HS-5 (cell line): ENCODE measurements at regions not wholly inside any gene's neighbourhood (a gene's known extent, or its start where the extent isn't known, plus 50 kb on each side); places are given as distances from the start of the nearest gene placed in this dataset.
"Not testable (repeated sequence)": the region's sequence is repeated elsewhere in the genome, so short reads cannot be mapped to it uniquely, and the experiment has no call there.

Experiments
- DNase-seq: peaks from one replicate; pipeline ENCODE4 v3.0.0-alpha.2; 2012; ENCODE audit warnings: low read depth

GRCh38 chr9:85332487-85332886, 409.3 kb downstream of the AGTPBP1 start:
- DNase-seq = no peak

GRCh38 chr9:85331626-85332025, 410.1 kb downstream of the AGTPBP1 start:
- no peak for DNase-seq

- DNase-seq = no peak
Observed at GRCh38 chr9:85322592-85322991, 419.2 kb downstream of the AGTPBP1 start.

GRCh38 chr9:85321561-85321960, 420.2 kb downstream of the AGTPBP1 start:
- no peak for DNase-seq

- DNase-seq = no peak
Observed at GRCh38 chr9:85319936-85320656, 421.7 kb downstream of the AGTPBP1 start.

GRCh38 chr9:85315535-85315934, 426.2 kb downstream of the AGTPBP1 start:
- not testable (repeated sequence) for DNase-seq

- DNase-seq = no peak
Observed at GRCh38 chr9:85310573-85310972, 431.2 kb downstream of the AGTPBP1 start.

GRCh38 chr9:85303757-85304134, 438.0 kb downstream of the AGTPBP1 start:
- no peak for DNase-seq

- DNase-seq = no peak
Observed at GRCh38 chr9:85302938-85303756, 438.6 kb downstream of the AGTPBP1 start.

GRCh38 chr9:85298499-85298898, 443.3 kb downstream of the AGTPBP1 start:
- DNase-seq = no peak

- DNase-seq = not testable (repeated sequence)
Observed at GRCh38 chr9:85295244-85295643, 446.5 kb downstream of the AGTPBP1 start.

- no peak for DNase-seq
Observed at GRCh38 chr9:85292261-85292660, 449.5 kb downstream of the AGTPBP1 start.

- DNase-seq = no peak
Observed at GRCh38 chr9:85291266-85291665, 450.5 kb downstream of the AGTPBP1 start.

GRCh38 chr9:85290019-85290418, 451.7 kb downstream of the AGTPBP1 start:
- DNase-seq = no peak

GRCh38 chr9:85289142-85289541, 452.6 kb downstream of the AGTPBP1 start:
- no peak for DNase-seq

GRCh38 chr9:85283421-85283820, 458.3 kb downstream of the AGTPBP1 start:
- DNase-seq = no peak

- no peak for DNase-seq
Observed at GRCh38 chr9:85278769-85279168, 463.0 kb downstream of the AGTPBP1 start.

- DNase-seq = no peak
Observed at GRCh38 chr9:85276741-85277140, 465.0 kb downstream of the AGTPBP1 start.

GRCh38 chr9:85269811-85270210, 471.9 kb downstream of the AGTPBP1 start:
- no peak for DNase-seq

GRCh38 chr9:85268131-85268530, 473.6 kb downstream of the AGTPBP1 start:
- DNase-seq = no peak

GRCh38 chr9:85264695-85265094, 477.1 kb downstream of the AGTPBP1 start:
- no peak for DNase-seq

GRCh38 chr9:85263288-85263687, 478.5 kb downstream of the AGTPBP1 start:
- DNase-seq = no peak

- DNase-seq = peak; percentile 33
Observed at GRCh38 chr9:85262333-85262732, 479.4 kb downstream of the AGTPBP1 start.
